GM12878 (cell line): ENCODE measurements at regions not wholly inside any gene's neighbourhood (a gene's known extent, or its start where the extent isn't known, plus 50 kb on each side); places are given as distances from the start of the nearest gene placed in this dataset.

ENCODE experiments used
- CBX5 ChIP-seq: sonication (generic); IDR thresholded peaks from 2 replicates; pipeline ENCODE4 v1.6.1; 2016; ENCODE audit warnings: low read depth, moderate library complexity, mild to moderate bottlenecking, inconsistent platforms
- CREB1 ChIP-seq: IDR thresholded peaks from 2 replicates; pipeline ENCODE4 v1.6.1; 2012; ENCODE audit warnings: low read depth, mild to moderate bottlenecking, inconsistent platforms
- ESRRA ChIP-seq: IDR thresholded peaks from 2 replicates; pipeline ENCODE4 v1.6.1; 2012; ENCODE audit warnings: mild to moderate bottlenecking, low read length, improper control_type of control experiment
- ETV6 ChIP-seq, 2 experiments: fragments of 450-650 bp in 1 of 2; IDR thresholded peaks in 1 of 2; conservative IDR thresholded peaks in 1 of 2; 2 replicates each; pipeline ENCODE4 v1.6.1; 2014; ENCODE audit warnings: antibody characterized with exemption in 1 of 2, borderline replicate concordance in 1 of 2, low read depth in 1 of 2, mild to moderate bottlenecking in 1 of 2, moderate library complexity in 1 of 2
- FOS ChIP-seq: IDR thresholded peaks from 3 replicates; pipeline ENCODE4 v1.6.1; 2011; ENCODE audit warnings: borderline replicate concordance; ENCODE audit not compliant: insufficient read length; ENCODE audit errors: extremely low read depth
- GABPA ChIP-seq: IDR thresholded peaks from 2 replicates; pipeline ENCODE4 v1.6.1; 2014; ENCODE audit warnings: antibody characterized with exemption, low read depth, mild to moderate bottlenecking, inconsistent platforms
- MYC ChIP-seq: IDR thresholded peaks from 2 replicates; pipeline ENCODE4 v1.6.1; 2011; ENCODE audit warnings: mild to moderate bottlenecking, low read length, moderate library complexity, inconsistent platforms; ENCODE audit not compliant: insufficient read depth, insufficient replicate concordance, insufficient read length, severe bottlenecking
- POLR2A ChIP-seq: IDR thresholded peaks from 2 replicates; pipeline ENCODE4 v1.6.1; 2011; ENCODE audit warnings: low read depth, mild to moderate bottlenecking, low read length
- ZNF274 ChIP-seq: IDR thresholded peaks from one replicate; pipeline ENCODE4 v1.8.0; 2011; ENCODE audit not compliant: insufficient read length, insufficient read depth
- TF ChIP-seq, protein P1 (sequence below): IDR thresholded peaks from 2 replicates; pipeline ENCODE4 v1.6.1; 2012; ENCODE audit warnings: low read depth, low read length, improper control_type of control experiment
- TF ChIP-seq, protein P2 (sequence below), 3 experiments: IDR thresholded peaks in 2 of 3; conservative IDR thresholded peaks in 1 of 3; 2 replicates each; pipeline ENCODE4 v1.5.1; 2011; ENCODE audit warnings: low read depth in 3 of 3, low read length in 3 of 3, mild to moderate bottlenecking in 3 of 3, control low read depth in 2 of 3, moderate library complexity in 2 of 3, inconsistent platforms in 1 of 3, mixed read lengths in 1 of 3; ENCODE audit not compliant: control insufficient read depth in 2 of 3, insufficient read depth in 1 of 3; ENCODE audit errors: extremely low read depth in 1 of 3
- TF ChIP-seq, protein P3 (sequence below): IDR thresholded peaks from 2 replicates; pipeline ENCODE4 v1.6.1; 2012; ENCODE audit warnings: low read depth, low read length, improper control_type of control experiment

DNA sequence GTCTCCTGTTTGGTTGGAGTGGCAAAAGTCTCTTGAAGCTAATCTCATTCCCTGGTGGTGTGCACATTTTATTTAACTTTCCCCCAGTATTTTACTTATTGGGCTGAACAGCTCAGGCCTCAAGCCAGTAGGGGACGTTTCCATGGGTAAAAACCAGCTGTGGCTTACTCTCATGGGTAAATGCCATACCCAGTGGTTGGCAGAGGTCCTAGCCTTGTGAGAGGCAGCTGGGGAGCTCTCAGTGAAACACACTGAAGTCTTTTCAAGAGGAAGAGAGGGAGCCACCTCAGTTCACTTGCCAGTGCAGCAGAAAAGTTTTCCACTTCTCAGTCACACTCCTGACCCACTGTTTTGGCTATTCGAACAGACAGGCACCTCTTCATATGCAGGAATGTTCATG, 1964.2 kb downstream of the ARAP2 start:
- TF ChIP-seq ESRRA (no peak), CBX5 (no peak), POLR2A (no peak), ZNF274 (no peak), ETV6 (conservative IDR thresholded peaks at IDR 0.05 in 1 of 2, IDR thresholded peaks at IDR 0.05 in 1 of 2; ENCODE audit: borderline replicate concordance in 1 of 2, low read depth in 1 of 2) (no peak), MYC (no peak), GABPA (no peak), FOS (no peak), CREB1 (no peak)
- TF ChIP-seq, protein P1, sequence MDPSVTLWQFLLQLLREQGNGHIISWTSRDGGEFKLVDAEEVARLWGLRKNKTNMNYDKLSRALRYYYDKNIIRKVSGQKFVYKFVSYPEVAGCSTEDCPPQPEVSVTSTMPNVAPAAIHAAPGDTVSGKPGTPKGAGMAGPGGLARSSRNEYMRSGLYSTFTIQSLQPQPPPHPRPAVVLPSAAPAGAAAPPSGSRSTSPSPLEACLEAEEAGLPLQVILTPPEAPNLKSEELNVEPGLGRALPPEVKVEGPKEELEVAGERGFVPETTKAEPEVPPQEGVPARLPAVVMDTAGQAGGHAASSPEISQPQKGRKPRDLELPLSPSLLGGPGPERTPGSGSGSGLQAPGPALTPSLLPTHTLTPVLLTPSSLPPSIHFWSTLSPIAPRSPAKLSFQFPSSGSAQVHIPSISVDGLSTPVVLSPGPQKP, result no peak
- TF ChIP-seq, protein P2, sequence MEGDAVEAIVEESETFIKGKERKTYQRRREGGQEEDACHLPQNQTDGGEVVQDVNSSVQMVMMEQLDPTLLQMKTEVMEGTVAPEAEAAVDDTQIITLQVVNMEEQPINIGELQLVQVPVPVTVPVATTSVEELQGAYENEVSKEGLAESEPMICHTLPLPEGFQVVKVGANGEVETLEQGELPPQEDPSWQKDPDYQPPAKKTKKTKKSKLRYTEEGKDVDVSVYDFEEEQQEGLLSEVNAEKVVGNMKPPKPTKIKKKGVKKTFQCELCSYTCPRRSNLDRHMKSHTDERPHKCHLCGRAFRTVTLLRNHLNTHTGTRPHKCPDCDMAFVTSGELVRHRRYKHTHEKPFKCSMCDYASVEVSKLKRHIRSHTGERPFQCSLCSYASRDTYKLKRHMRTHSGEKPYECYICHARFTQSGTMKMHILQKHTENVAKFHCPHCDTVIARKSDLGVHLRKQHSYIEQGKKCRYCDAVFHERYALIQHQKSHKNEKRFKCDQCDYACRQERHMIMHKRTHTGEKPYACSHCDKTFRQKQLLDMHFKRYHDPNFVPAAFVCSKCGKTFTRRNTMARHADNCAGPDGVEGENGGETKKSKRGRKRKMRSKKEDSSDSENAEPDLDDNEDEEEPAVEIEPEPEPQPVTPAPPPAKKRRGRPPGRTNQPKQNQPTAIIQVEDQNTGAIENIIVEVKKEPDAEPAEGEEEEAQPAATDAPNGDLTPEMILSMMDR (IDR thresholded peaks at IDR 0.05 in 2 of 3, conservative IDR thresholded peaks at IDR 0.05 in 1 of 3; ENCODE audit: control insufficient read depth in 2 of 3, extremely low read depth in 1 of 3, insufficient read depth in 1 of 3, low read depth in 3 of 3, low read length in 3 of 3), result no peak
- TF ChIP-seq, protein P3, sequence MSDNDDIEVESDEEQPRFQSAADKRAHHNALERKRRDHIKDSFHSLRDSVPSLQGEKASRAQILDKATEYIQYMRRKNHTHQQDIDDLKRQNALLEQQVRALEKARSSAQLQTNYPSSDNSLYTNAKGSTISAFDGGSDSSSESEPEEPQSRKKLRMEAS, result no peak
